HEK293T (cell line): ENCODE measurements at regions not wholly inside any gene's neighbourhood (a gene's known extent, or its start where the extent isn't known, plus 50 kb on each side); places are given as distances from the start of the nearest gene placed in this dataset.

Source experiments
- ARNT ChIP-seq: fragments of 450-650 bp; IDR thresholded peaks from 2 replicates; pipeline ENCODE4 v1.6.1; 2017; ENCODE audit warnings: mild to moderate bottlenecking
- BHLHE40 ChIP-seq: fragments of 450-650 bp; IDR thresholded peaks from 2 replicates; pipeline ENCODE4 v1.6.1; 2016; ENCODE audit warnings: mild to moderate bottlenecking, moderate library complexity, borderline replicate concordance
- ELF4 ChIP-seq: fragments of 450-650 bp; IDR thresholded peaks from 2 replicates; pipeline ENCODE4 v1.6.1; 2017; ENCODE audit warnings: antibody characterized with exemption
- FOXK2 ChIP-seq: fragments of 450-650 bp; IDR thresholded peaks from 2 replicates; pipeline ENCODE4 v1.6.1; 2016; ENCODE audit warnings: mild to moderate bottlenecking
- HDGF ChIP-seq: fragments of 450-650 bp; IDR thresholded peaks from 2 replicates; pipeline ENCODE4 v1.6.1; 2017; ENCODE audit warnings: antibody characterized with exemption, borderline replicate concordance
- L3MBTL2 ChIP-seq: fragments of 450-650 bp; conservative IDR thresholded peaks from 2 replicates; pipeline ENCODE4 v1.6.1; 2016; ENCODE audit warnings: mild to moderate bottlenecking
- LEF1 ChIP-seq: fragments of 450-650 bp; IDR thresholded peaks from 2 replicates; pipeline ENCODE4 v1.6.1; 2017; ENCODE audit warnings: mild to moderate bottlenecking, borderline replicate concordance
- PKNOX1 ChIP-seq: fragments of 450-650 bp; IDR thresholded peaks from 2 replicates; pipeline ENCODE4 v1.6.1; 2016
- SP1 ChIP-seq: fragments of 450-650 bp; IDR thresholded peaks from 2 replicates; pipeline ENCODE4 v1.6.1; 2017
- TARDBP ChIP-seq: fragments of 450-650 bp; IDR thresholded peaks from 2 replicates; pipeline ENCODE4 v1.6.1; 2016
- ZNF384 ChIP-seq: fragments of 450-650 bp; IDR thresholded peaks from 2 replicates; pipeline ENCODE4 v1.6.1; 2016

GRCh38 chr3:96754128-96754527 is 60.3 kb upstream of the EPHA6 start:
- TF ChIP-seq HDGF (no peak), ARNT (no peak), L3MBTL2 (no peak), BHLHE40 (no peak), ZNF384 (no peak), TARDBP (no peak), SP1 (no peak), ELF4 (no peak), FOXK2 (no peak), PKNOX1 (no peak), LEF1 (no peak)
